Tibial artery (tissue), 4 donors: ENCODE measurements at regions not wholly inside any gene's neighbourhood (a gene's known extent, or its start where the extent isn't known, plus 50 kb on each side); places are given as distances from the start of the nearest gene placed in this dataset.

ENCODE experiments used
- DNase-seq, 2 donors: peaks; one replicate each; pipeline ENCODE4 v3.0.0-alpha.2; 2019
- H3K27ac ChIP-seq, 2 donors: fragments of 200-600 bp; sonication (generic) in 1 of 2; 1 replicate in 1 of 2; 2 replicates in 1 of 2; pipeline ENCODE4 v1.5.1; 2018 to 2019; ENCODE audit warnings: mild to moderate bottlenecking in 1 of 2
- H3K27me3 ChIP-seq, 2 donors: fragments of 200-600 bp; sonication (generic) in 1 of 2; one replicate each; pipeline versions ENCODE4 v1.5.1 to v1.6.0; 2016 to 2019
- H3K36me3 ChIP-seq, 3 donors: fragments of 200-600 bp; sonication (generic) in 2 of 3; one replicate each; pipeline ENCODE4 v1.5.1; 2016 to 2019; ENCODE audit warnings: mild to moderate bottlenecking in 2 of 3
- H3K4me1 ChIP-seq, 4 donors: fragments of 200-600 bp; sonication (generic) in 2 of 4; 1 replicate in 3 of 4; 2 replicates in 1 of 4; pipeline ENCODE4 v1.5.1; 2016 to 2019
- H3K4me3 ChIP-seq, 2 donors: fragments of 200-600 bp; sonication (generic) in 1 of 2; 1 replicate in 1 of 2; 2 replicates in 1 of 2; pipeline ENCODE4 v1.5.1; 2018 to 2019; ENCODE audit warnings: mild to moderate bottlenecking in 2 of 2
- H3K9me3 ChIP-seq, 3 donors: fragments of 200-600 bp; sonication (generic) in 1 of 3; one replicate each; pipeline ENCODE4 v1.5.1; 2016 to 2019
- CTCF ChIP-seq, 2 experiments: fragments of 200-600 bp in 1 of 2; fragments of 450-650 bp in 1 of 2; IDR thresholded peaks; one replicate each; pipeline ENCODE4 v1.5.1; 2017 to 2019; ENCODE audit warnings: antibody characterized with exemption in 2 of 2, mild to moderate bottlenecking in 1 of 2, moderate library complexity in 1 of 2
- intact Hi-C: fragments of 100-400 bp; cut with DNase I; formaldehyde crosslinking; loops from one replicate; pipeline ENCODE4 v1.15.0; 2023; ENCODE audit warnings: low total_unique reads

GRCh38 chr5:110179321-110179720 lies 489.6 kb downstream of the MAN2A1 start:
- Histone ChIP-seq H3K4me3 (no peak overlapping the region), H3K27ac (no peak overlapping the region), H3K9me3 (no peaks in the 10 kb centered on the region), H3K27me3 (no peaks in the 10 kb centered on the region), H3K36me3 (no peaks in the 10 kb centered on the region), H3K4me1 (no peaks in the 10 kb centered on the region)
- TF ChIP-seq CTCF (IDR thresholded peaks at IDR 0.05), result no peak
- intact Hi-C loops, result no loop called here
- no peak for DNase-seq

GRCh38 chr5:110194191-110194590 lies 504.5 kb downstream of the MAN2A1 start:
- no peak for DNase-seq
- H3K36me3 ChIP-seq, result no peaks in the 10 kb centered on the region
- no peaks in the 10 kb centered on the region for H3K4me1 ChIP-seq
- H3K27ac ChIP-seq, result no peak overlapping the region
- intact Hi-C loops, result no loop called here
- H3K9me3 ChIP-seq, result peaks cover 0 to 2% (median 2%) of the 10 kb centered on the region in 3 donors
- no peaks in the 10 kb centered on the region for H3K27me3 ChIP-seq
- TF ChIP-seq CTCF (IDR thresholded peaks at IDR 0.05), result no peak
- H3K4me3 ChIP-seq, result no peak overlapping the region

GRCh38 chr5:110195288-110195687 lies 505.6 kb downstream of the MAN2A1 start:
- no peak for DNase-seq
- Histone ChIP-seq H3K27me3 (no peaks in the 10 kb centered on the region), H3K36me3 (no peaks in the 10 kb centered on the region), H3K4me1 (no peaks in the 10 kb centered on the region), H3K27ac (no peak overlapping the region), H3K9me3 (peaks cover 0 to 8% (median 0%) of the 10 kb centered on the region in 3 donors), H3K4me3 (no peak overlapping the region)
- TF ChIP-seq CTCF (IDR thresholded peaks at IDR 0.05), result no peak
- intact Hi-C loops, result no loop called here

- Histone ChIP-seq H3K4me3 (no peak overlapping the region), H3K27me3 (no peaks in the 10 kb centered on the region), H3K9me3 (peaks cover 0 to 8% (median 0%) of the 10 kb centered on the region in 3 donors), H3K36me3 (no peaks in the 10 kb centered on the region), H3K4me1 (no peaks in the 10 kb centered on the region), H3K27ac (no peak overlapping the region)
- TF ChIP-seq CTCF (IDR thresholded peaks at IDR 0.05), result no peak
- intact Hi-C loops, result loop anchor here (10.0 kb wide), 1 partner anchor 103 kb away; no protein-coding TSS in a partner anchor
- no peak for DNase-seq
Measured at GRCh38 chr5:110201791-110202190, 512.1 kb downstream of the MAN2A1 start.

- intact Hi-C loops, result loop anchor here (10.0 kb wide), 1 partner anchor 101 kb away; no protein-coding TSS in a partner anchor
- no peaks in the 10 kb centered on the region for H3K36me3 ChIP-seq
- peaks cover 0 to 8% (median 0%) of the 10 kb centered on the region in 3 donors for H3K9me3 ChIP-seq
- DNase-seq, result no peak
- TF ChIP-seq CTCF (IDR thresholded peaks at IDR 0.05), result no peak
- H3K27me3 ChIP-seq, result no peaks in the 10 kb centered on the region
- H3K4me1 ChIP-seq, result no peaks in the 10 kb centered on the region
- H3K27ac ChIP-seq, result no peak overlapping the region
- H3K4me3 ChIP-seq, result no peak overlapping the region
Measured at GRCh38 chr5:110203661-110204060, 513.9 kb downstream of the MAN2A1 start.

GRCh38 chr5:110209401-110209800 lies 517.1 kb downstream of the TMEM232 start:
- intact Hi-C loops, result loop anchor here (10.0 kb wide), 1 partner anchor 95 kb away; no protein-coding TSS in a partner anchor
- H3K27ac ChIP-seq, result no peak overlapping the region
- no peak for DNase-seq
- TF ChIP-seq CTCF (IDR thresholded peaks at IDR 0.05), result no peak
- H3K9me3 ChIP-seq, result no peaks in the 10 kb centered on the region
- H3K27me3 ChIP-seq, result no peaks in the 10 kb centered on the region
- no peaks in the 10 kb centered on the region for H3K36me3 ChIP-seq
- no peaks in the 10 kb centered on the region for H3K4me1 ChIP-seq
- H3K4me3 ChIP-seq, result no peak overlapping the region
